SK-N-SH (cell line): ENCODE measurements at regions not wholly inside any gene's neighbourhood (a gene's known extent, or its start where the extent isn't known, plus 50 kb on each side); places are given as distances from the start of the nearest gene placed in this dataset.

Source experiments
- CHD2 ChIP-seq: fragments of 150-350 bp; IDR thresholded peaks from 2 replicates; pipeline ENCODE4 v1.6.1; 2018; ENCODE audit warnings: low read length; ENCODE audit not compliant: partially characterized antibody
- EZH2phosphoT487 ChIP-seq: fragments of 200-600 bp; sonication (generic); IDR thresholded peaks from 2 replicates; pipeline ENCODE4 v1.6.1; 2017; ENCODE audit warnings: low read depth, mixed run types, mild to moderate bottlenecking, antibody characterized with exemption, moderate library complexity, borderline replicate concordance
- FOXJ3 ChIP-seq: sonication (generic); formaldehyde crosslinking; IDR thresholded peaks from 2 replicates; pipeline ENCODE4 v1.5.1; 2020; ENCODE audit warnings: mild to moderate bottlenecking, missing genetic modification reagents
- NRF1 ChIP-seq: IDR thresholded peaks from 2 replicates; pipeline ENCODE4 v1.6.1; 2012; ENCODE audit warnings: low read depth, mild to moderate bottlenecking, low read length
- RCOR1 ChIP-seq: fragments of 150-350 bp; IDR thresholded peaks from 2 replicates; pipeline ENCODE4 v1.6.1; 2017; ENCODE audit warnings: antibody characterized with exemption, low read length
- USF2 ChIP-seq: fragments of 150-350 bp; IDR thresholded peaks from 2 replicates; pipeline ENCODE4 v1.6.1; 2017; ENCODE audit warnings: antibody characterized with exemption, low read length, low read depth, borderline replicate concordance
- TF ChIP-seq, protein P1 (sequence below): IDR thresholded peaks from 2 replicates; pipeline ENCODE4 v1.4.0; 2012; ENCODE audit warnings: low read depth, borderline replicate concordance
- TF ChIP-seq, protein P2 (sequence below): IDR thresholded peaks from 2 replicates; pipeline ENCODE4 v1.4.0; 2012; ENCODE audit warnings: low read depth
- TF ChIP-seq, protein P3 (sequence below): fragments of 200-600 bp; sonication (generic); IDR thresholded peaks from 2 replicates; pipeline ENCODE4 v1.6.1; 2017; ENCODE audit warnings: antibody characterized with exemption, mild to moderate bottlenecking, moderate library complexity

DNA sequence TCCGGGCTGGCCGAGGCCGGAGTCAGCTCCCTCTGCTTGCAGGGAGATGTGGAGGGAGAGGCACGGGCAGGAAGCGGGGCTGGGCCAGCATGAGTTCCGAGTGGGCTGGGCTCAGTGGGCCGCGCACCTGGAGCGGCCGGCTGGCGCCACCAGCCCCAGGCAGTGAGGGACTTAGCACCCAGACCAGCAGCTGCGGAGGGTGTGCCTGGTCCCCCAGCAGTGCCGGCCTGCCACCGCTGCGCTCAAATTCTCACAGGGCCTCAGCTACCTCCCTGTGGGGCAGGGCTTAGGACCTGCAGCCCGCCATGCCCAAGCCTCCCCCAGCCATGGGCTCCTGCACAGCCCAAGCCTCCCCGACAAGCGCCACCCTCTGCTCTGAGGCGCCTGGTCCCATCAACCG lies 700.3 kb downstream of the DNAH5 start:
- TF ChIP-seq CHD2, result no peak
- no peak for TF ChIP-seq USF2
- TF ChIP-seq, protein P1, sequence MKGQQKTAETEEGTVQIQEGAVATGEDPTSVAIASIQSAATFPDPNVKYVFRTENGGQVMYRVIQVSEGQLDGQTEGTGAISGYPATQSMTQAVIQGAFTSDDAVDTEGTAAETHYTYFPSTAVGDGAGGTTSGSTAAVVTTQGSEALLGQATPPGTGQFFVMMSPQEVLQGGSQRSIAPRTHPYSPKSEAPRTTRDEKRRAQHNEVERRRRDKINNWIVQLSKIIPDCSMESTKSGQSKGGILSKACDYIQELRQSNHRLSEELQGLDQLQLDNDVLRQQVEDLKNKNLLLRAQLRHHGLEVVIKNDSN, result no peak
- no peak for TF ChIP-seq EZH2phosphoT487
- TF ChIP-seq, protein P2, sequence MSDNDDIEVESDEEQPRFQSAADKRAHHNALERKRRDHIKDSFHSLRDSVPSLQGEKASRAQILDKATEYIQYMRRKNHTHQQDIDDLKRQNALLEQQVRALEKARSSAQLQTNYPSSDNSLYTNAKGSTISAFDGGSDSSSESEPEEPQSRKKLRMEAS, result no peak
- TF ChIP-seq, protein P3, sequence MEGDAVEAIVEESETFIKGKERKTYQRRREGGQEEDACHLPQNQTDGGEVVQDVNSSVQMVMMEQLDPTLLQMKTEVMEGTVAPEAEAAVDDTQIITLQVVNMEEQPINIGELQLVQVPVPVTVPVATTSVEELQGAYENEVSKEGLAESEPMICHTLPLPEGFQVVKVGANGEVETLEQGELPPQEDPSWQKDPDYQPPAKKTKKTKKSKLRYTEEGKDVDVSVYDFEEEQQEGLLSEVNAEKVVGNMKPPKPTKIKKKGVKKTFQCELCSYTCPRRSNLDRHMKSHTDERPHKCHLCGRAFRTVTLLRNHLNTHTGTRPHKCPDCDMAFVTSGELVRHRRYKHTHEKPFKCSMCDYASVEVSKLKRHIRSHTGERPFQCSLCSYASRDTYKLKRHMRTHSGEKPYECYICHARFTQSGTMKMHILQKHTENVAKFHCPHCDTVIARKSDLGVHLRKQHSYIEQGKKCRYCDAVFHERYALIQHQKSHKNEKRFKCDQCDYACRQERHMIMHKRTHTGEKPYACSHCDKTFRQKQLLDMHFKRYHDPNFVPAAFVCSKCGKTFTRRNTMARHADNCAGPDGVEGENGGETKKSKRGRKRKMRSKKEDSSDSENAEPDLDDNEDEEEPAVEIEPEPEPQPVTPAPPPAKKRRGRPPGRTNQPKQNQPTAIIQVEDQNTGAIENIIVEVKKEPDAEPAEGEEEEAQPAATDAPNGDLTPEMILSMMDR, result no peak
- TF ChIP-seq FOXJ3 (CRISPR knock-in tag), result no peak
- TF ChIP-seq NRF1, result no peak
- no peak for TF ChIP-seq RCOR1
